ENCODE measurements at regions not wholly inside any gene's neighbourhood (a gene's known extent, or its start where the extent isn't known, plus 50 kb on each side); places are given as distances from the start of the nearest gene placed in this dataset.

DNA sequence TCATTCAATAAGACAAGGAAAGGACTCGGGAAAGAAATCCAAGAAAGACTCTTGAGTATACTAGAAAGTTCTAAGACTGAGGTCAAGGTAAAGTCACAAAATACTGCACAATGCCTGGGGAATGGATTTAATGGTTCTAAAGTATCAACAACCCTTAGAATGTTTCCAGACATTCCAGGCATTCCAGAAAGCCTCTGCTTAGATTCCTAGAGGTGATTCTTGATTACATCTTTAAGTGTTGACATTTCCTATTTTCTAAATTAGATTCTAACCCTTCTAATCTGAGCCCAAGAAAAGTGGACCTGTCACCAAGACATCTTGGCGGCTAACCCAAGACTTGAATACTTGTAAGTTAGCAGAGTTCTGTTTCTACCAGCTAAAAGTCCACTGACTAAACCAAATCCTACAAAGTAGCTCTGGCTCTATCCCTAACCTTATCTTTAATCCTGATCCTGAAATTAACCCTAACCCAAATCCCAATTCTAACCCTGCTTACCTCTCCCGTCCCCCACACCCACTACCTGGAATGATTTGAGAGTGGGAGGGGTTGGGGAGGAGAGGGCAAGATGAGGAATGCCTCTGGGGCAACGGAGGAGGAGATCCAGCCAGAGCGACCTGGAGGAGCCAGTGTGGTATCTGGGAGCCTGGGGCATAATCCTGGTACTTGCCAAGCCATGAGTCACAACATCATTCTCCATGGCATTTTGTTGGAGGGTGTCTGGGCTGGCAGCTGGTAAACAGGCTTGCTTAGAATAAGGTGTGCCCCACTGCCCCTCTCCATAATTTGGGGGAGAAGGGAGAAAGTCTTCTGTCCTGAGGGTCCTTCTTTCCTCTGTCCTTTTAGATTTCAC, 93.4 kb upstream of the HOXC13 start:
- TF ChIP-seq FOXP2 (optimal IDR thresholded peaks at IDR 0.05; ENCODE audit: control extremely low read depth, extremely low read length, insufficient read depth), result no peak
- no peak for TF ChIP-seq POLR2AphosphoS5 (IDR thresholded peaks at IDR 0.05; ENCODE audit: borderline replicate concordance, low read depth, low read length)
- TF ChIP-seq EZH2 (IDR thresholded peaks at IDR 0.05), result no peak
- H3K36me3 ChIP-seq (ENCODE audit: insufficient read depth, low read length), result no peaks in the 10 kb centered on the region
- DNase-seq (ENCODE audit: low read depth, low spot score), result no peak
- no peaks in the 10 kb centered on the region for H3K9me3 ChIP-seq (ENCODE audit: low read depth, low read length)
- no peak overlapping the region for H3K27ac ChIP-seq
- H3K9ac ChIP-seq (ENCODE audit: insufficient read length), result no peak overlapping the region
- H3K4me3 ChIP-seq, result no peak overlapping the region

DNA sequence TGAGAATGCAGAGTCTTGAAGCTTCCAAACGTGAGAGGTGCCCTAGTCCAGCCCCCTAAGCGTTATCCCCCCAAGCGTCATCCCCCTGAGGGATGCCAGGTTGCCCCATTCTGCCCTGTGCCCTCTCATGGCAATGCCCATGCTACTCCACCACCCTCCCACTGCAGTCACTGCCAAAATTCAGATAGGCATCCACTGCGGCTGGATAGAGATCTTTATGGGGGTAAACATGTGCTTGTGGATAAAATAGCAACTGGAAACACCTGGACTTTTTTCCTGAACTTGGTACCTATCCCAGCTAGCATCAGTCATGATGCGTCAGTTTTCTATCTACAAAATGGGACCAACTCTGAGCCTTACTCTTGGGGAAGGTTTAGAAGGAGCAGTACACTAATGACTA, 92.7 kb upstream of the HOXC13 start:
- Histone ChIP-seq H3K9ac (ENCODE audit: insufficient read length) (no peak overlapping the region), H3K4me3 (no peak overlapping the region), H3K9me3 (ENCODE audit: low read depth, low read length) (no peaks in the 10 kb centered on the region), H3K36me3 (ENCODE audit: insufficient read depth, low read length) (no peaks in the 10 kb centered on the region), H3K27ac (no peak overlapping the region)
- DNase-seq (ENCODE audit: low read depth, low spot score), result no peak
- TF ChIP-seq FOXP2 (optimal IDR thresholded peaks at IDR 0.05; ENCODE audit: control extremely low read depth, extremely low read length, insufficient read depth) (no peak), POLR2AphosphoS5 (IDR thresholded peaks at IDR 0.05; ENCODE audit: borderline replicate concordance, low read depth, low read length) (no peak), EZH2 (IDR thresholded peaks at IDR 0.05) (no peak)

DNA sequence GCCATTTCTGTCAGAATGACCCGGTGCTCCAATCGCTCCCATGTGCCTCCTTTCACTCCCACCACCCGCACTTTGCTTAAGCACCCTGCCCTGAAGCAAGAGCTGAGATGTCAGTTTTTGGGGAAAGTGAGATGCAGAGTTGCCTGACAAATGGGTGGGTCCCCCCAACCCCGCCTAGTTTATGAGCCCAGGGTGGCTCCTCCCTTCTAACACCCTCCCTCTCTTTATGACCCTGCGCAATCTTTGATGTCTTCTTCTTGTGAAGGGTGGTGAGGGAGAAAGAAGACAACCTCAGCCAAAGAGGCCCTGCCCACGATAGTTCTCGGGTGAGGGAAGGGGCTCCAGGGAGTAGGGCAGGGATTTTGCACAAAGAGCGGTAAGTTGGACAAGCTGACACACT, 89.5 kb upstream of the HOXC13 start:
- TF ChIP-seq POLR2AphosphoS5 (IDR thresholded peaks at IDR 0.05; ENCODE audit: borderline replicate concordance, low read depth, low read length) (no peak), EZH2 (IDR thresholded peaks at IDR 0.05) (no peak), FOXP2 (optimal IDR thresholded peaks at IDR 0.05; ENCODE audit: control extremely low read depth, extremely low read length, insufficient read depth) (no peak)
- Histone ChIP-seq H3K4me3 (no peak overlapping the region), H3K9ac (ENCODE audit: insufficient read length) (no peak overlapping the region), H3K27ac (no peak overlapping the region), H3K9me3 (ENCODE audit: low read depth, low read length) (no peaks in the 10 kb centered on the region), H3K36me3 (ENCODE audit: insufficient read depth, low read length) (no peaks in the 10 kb centered on the region)
- DNase-seq (ENCODE audit: low read depth, low spot score), result no peak

DNA sequence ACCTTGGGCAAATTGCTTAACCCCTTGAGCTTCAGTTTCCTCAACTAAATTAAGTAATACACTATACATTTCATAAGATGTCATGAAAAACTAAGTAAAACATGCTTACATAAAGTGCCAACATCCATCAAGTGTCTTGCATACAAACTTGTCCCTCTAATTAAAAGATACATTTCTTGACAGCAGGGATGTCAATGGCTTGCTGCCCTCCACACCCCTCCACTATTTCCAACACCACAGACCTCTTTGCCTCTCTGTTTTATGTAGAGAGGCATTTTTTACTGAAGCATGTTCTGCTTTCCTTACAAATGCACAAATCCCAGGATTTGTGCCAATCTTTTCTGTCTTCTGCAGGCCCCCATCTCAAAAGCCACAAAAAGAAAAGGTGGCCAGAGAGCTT, 89.0 kb upstream of the HOXC13 start:
- Histone ChIP-seq H3K9ac (ENCODE audit: insufficient read length) (no peak overlapping the region), H3K9me3 (ENCODE audit: low read depth, low read length) (no peaks in the 10 kb centered on the region), H3K36me3 (ENCODE audit: insufficient read depth, low read length) (no peaks in the 10 kb centered on the region), H3K4me3 (no peak overlapping the region), H3K27ac (no peak overlapping the region)
- no peak for DNase-seq (ENCODE audit: low read depth, low spot score)
- TF ChIP-seq POLR2AphosphoS5 (IDR thresholded peaks at IDR 0.05; ENCODE audit: borderline replicate concordance, low read depth, low read length) (no peak), EZH2 (IDR thresholded peaks at IDR 0.05) (no peak), FOXP2 (optimal IDR thresholded peaks at IDR 0.05; ENCODE audit: control extremely low read depth, extremely low read length, insufficient read depth) (no peak)

DNA sequence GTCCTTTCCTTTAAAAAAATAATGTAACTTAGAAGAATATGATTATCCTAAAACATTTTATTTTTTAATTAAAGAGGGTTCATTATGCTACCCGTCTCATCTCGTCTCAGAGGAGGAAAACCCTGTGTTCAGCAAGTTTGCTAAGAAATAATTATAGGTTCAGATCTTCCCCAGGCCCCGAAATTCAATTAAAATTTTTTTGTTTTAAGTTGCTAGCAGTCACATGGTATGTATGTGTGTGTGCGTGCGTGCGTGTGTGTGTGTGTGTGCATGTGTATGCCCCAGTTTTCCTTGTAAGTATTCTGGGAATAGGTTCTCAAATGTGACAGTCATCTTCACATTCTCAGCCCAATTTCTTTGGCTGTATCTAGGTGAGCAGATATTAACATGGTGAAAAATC, 86.6 kb upstream of the HOXC13 start:
- no peak for DNase-seq (ENCODE audit: low read depth, low spot score)
- Histone ChIP-seq H3K9ac (ENCODE audit: insufficient read length) (no peak overlapping the region), H3K9me3 (ENCODE audit: low read depth, low read length) (no peaks in the 10 kb centered on the region), H3K36me3 (ENCODE audit: insufficient read depth, low read length) (no peaks in the 10 kb centered on the region), H3K27ac (no peak overlapping the region), H3K4me3 (no peak overlapping the region)
- no peak for TF ChIP-seq EZH2 (IDR thresholded peaks at IDR 0.05)
- no peak for TF ChIP-seq FOXP2 (optimal IDR thresholded peaks at IDR 0.05; ENCODE audit: control extremely low read depth, extremely low read length, insufficient read depth)
- no peak for TF ChIP-seq POLR2AphosphoS5 (IDR thresholded peaks at IDR 0.05; ENCODE audit: borderline replicate concordance, low read depth, low read length)

DNA sequence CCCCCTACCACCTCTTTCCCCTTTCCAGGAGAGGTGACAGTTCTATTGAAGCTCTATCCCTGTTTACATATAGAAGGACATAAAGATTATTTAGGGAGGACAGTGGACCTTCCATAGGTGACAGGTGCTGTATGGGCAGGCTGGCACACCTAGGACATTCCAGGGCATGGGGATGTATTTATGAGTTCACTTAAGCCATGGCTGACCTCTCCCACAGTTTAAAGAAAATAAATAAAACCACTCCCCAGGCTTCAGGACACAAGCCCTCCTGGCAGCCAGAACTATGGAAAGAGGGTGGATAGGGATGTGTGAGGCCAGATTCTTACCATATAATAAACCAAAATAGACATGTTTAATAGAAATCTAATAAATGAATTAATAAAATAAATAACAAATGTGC, 85.6 kb upstream of the HOXC13 start:
- no peak for TF ChIP-seq EZH2 (IDR thresholded peaks at IDR 0.05)
- no peak for TF ChIP-seq FOXP2 (optimal IDR thresholded peaks at IDR 0.05; ENCODE audit: control extremely low read depth, extremely low read length, insufficient read depth)
- no peak for TF ChIP-seq POLR2AphosphoS5 (IDR thresholded peaks at IDR 0.05; ENCODE audit: borderline replicate concordance, low read depth, low read length)
- no peaks in the 10 kb centered on the region for H3K9me3 ChIP-seq (ENCODE audit: low read depth, low read length)
- H3K27ac ChIP-seq, result no peak overlapping the region
- no peaks in the 10 kb centered on the region for H3K36me3 ChIP-seq (ENCODE audit: insufficient read depth, low read length)
- DNase-seq (ENCODE audit: low read depth, low spot score), result no peak
- H3K4me3 ChIP-seq, result no peak overlapping the region
- H3K9ac ChIP-seq (ENCODE audit: insufficient read length), result no peak overlapping the region

DNA sequence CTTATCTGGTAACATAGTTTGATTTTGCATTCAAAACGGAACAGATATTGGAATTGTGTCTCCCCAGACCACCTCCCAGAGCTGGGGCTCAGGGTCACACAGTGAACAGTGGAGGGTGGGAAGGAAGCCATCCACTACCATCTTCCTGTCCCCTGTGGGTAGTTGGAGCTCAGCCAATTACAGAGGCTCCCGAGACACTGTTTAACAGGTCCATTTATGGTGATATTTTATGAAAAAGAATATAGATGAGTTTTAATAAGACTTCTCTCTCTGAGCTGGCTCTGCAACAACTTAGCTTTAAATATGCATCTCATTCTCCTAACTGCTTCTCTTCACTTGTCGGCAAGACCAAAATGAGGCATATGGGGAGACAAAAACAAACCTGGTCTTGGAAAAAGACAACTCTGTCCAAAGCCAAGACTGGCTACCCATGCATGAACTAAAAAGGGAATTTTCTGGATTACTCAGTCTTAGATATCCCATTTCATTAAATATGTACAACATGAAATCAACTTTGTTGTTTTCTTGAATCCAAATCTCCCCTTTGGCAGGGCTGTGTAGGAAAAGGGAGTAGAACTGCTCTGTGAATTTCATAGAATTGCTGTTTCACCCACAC, 83.8 kb upstream of the HOXC13 start:
- DNase-seq (ENCODE audit: low read depth, low spot score), result no peak
- Histone ChIP-seq H3K36me3 (ENCODE audit: insufficient read depth, low read length) (no peaks in the 10 kb centered on the region), H3K9me3 (ENCODE audit: low read depth, low read length) (no peaks in the 10 kb centered on the region), H3K27ac (peak overlapping the region; percentile 79), H3K9ac (ENCODE audit: insufficient read length) (peak overlapping the region; percentile 51), H3K4me3 (peak overlapping the region; percentile 57)
- TF ChIP-seq POLR2AphosphoS5 (IDR thresholded peaks at IDR 0.05; ENCODE audit: borderline replicate concordance, low read depth, low read length) (no peak), FOXP2 (optimal IDR thresholded peaks at IDR 0.05; ENCODE audit: control extremely low read depth, extremely low read length, insufficient read depth) (no peak), EZH2 (IDR thresholded peaks at IDR 0.05) (no peak)

DNA sequence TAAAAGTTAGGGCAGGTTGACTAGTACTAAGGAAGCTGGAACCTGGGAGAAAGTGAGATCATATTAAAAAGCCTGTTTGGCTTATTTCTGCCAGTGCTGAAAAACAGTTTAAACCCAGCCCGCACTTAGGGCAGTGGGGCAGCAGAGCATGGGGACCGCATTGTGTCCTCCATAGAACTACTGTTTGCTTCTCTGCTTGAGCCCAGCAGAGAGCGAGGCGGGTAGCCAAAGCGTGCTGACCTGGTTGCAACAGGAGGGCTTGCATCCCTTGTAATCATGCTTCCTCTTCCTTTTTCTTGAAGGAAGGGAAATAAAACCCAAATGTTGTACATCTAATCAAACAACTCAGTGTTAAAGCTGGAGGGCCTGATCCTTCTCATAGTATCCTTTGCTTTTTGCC, 82.5 kb upstream of the HOXC13 start:
- no peak overlapping the region for H3K4me3 ChIP-seq
- no peaks in the 10 kb centered on the region for H3K36me3 ChIP-seq (ENCODE audit: insufficient read depth, low read length)
- H3K27ac ChIP-seq, result no peak overlapping the region
- no peak for DNase-seq (ENCODE audit: low read depth, low spot score)
- TF ChIP-seq POLR2AphosphoS5 (IDR thresholded peaks at IDR 0.05; ENCODE audit: borderline replicate concordance, low read depth, low read length) (no peak), FOXP2 (optimal IDR thresholded peaks at IDR 0.05; ENCODE audit: control extremely low read depth, extremely low read length, insufficient read depth) (no peak), EZH2 (IDR thresholded peaks at IDR 0.05) (no peak)
- no peak overlapping the region for H3K9ac ChIP-seq (ENCODE audit: insufficient read length)
- H3K9me3 ChIP-seq (ENCODE audit: low read depth, low read length), result no peaks in the 10 kb centered on the region
